ENCODE measurements at regions not wholly inside any gene's neighbourhood (a gene's known extent, or its start where the extent isn't known, plus 50 kb on each side); places are given as distances from the start of the nearest gene placed in this dataset.

DNA sequence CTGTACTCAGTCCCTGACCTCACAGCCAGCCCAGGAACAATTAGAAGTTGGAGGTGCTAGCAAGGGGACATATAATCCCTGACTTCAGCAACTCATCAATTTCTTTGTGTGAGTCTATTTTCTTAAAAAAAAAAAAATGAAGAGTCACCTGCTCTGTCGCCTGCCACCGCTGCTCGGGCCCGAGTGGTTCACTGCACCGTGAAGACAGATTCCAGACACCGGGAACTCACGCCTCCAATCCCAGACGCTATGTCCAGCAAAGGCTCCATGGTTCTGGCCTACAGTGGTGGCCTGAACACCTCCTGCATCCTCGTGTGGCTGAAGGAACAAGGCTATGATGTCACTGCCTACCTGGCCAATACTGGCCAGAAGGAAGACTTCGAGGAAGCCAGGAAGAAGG lies 606.6 kb downstream of the PRELID2 start (continued):
- TF ChIP-seq JUN (IDR thresholded peaks at IDR 0.05): no peak

- DNase-seq (ENCODE audit: low read depth in 1 of 2, low spot score in 1 of 2): no peak
Measured at GRCh38 chr5:145227881-145228280, 607.3 kb downstream of the PRELID2 start.

GRCh38 chr5:145226726-145227125 lies 608.4 kb downstream of the PRELID2 start:
- no peak overlapping the region for H3K4me3 ChIP-seq
- H3K4me2 ChIP-seq: no peak overlapping the region
- FAIRE-seq: no peak
- ATAC-seq: no peak
- TF ChIP-seq, protein P1, sequence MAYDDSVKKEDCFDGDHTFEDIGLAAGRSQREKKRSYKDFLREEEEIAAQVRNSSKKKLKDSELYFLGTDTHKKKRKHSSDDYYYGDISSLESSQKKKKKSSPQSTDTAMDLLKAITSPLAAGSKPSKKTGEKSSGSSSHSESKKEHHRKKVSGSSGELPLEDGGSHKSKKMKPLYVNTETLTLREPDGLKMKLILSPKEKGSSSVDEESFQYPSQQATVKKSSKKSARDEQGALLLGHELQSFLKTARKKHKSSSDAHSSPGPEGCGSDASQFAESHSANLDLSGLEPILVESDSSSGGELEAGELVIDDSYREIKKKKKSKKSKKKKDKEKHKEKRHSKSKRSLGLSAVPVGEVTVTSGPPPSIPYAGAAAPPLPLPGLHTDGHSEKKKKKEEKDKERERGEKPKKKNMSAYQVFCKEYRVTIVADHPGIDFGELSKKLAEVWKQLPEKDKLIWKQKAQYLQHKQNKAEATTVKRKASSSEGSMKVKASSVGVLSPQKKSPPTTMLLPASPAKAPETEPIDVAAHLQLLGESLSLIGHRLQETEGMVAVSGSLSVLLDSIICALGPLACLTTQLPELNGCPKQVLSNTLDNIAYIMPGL (CRISPR knock-in tag; IDR thresholded peaks at IDR 0.05; ENCODE audit: borderline replicate concordance): no peak
- TF ChIP-seq, protein P2, sequence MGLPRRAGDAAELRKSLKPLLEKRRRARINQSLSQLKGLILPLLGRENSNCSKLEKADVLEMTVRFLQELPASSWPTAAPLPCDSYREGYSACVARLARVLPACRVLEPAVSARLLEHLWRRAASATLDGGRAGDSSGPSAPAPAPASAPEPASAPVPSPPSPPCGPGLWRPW (IDR thresholded peaks at IDR 0.05): no peak
- TF ChIP-seq NFE2L2 (conservative IDR thresholded peaks at IDR 0.05; ENCODE audit: low read length) (no peak), ZC3H11A (IDR thresholded peaks at IDR 0.05) (no peak), TP53 (CRISPR knock-in tag; IDR thresholded peaks at IDR 0.05) (no peak), HDAC2 (IDR thresholded peaks at IDR 0.05) (no peak), MAZ (IDR thresholded peaks at IDR 0.05; ENCODE audit: borderline replicate concordance, low read depth, low read length) (no peak)
- TF ChIP-seq, protein P3, sequence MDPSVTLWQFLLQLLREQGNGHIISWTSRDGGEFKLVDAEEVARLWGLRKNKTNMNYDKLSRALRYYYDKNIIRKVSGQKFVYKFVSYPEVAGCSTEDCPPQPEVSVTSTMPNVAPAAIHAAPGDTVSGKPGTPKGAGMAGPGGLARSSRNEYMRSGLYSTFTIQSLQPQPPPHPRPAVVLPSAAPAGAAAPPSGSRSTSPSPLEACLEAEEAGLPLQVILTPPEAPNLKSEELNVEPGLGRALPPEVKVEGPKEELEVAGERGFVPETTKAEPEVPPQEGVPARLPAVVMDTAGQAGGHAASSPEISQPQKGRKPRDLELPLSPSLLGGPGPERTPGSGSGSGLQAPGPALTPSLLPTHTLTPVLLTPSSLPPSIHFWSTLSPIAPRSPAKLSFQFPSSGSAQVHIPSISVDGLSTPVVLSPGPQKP (IDR thresholded peaks at IDR 0.05; ENCODE audit: low read depth, low read length): no peak
- TF ChIP-seq, protein P4, sequence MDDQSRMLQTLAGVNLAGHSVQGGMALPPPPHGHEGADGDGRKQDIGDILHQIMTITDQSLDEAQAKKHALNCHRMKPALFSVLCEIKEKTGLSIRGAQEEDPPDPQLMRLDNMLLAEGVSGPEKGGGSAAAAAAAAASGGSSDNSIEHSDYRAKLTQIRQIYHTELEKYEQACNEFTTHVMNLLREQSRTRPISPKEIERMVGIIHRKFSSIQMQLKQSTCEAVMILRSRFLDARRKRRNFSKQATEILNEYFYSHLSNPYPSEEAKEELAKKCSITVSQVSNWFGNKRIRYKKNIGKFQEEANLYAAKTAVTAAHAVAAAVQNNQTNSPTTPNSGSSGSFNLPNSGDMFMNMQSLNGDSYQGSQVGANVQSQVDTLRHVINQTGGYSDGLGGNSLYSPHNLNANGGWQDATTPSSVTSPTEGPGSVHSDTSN (IDR thresholded peaks at IDR 0.05): no peak
- CTCF ChIA-PET: no interaction called here
- POLR2A ChIA-PET: no interaction called here
- no peaks in the 10 kb centered on the region for H3K9me3 ChIP-seq
- DNase-seq (ENCODE audit: low read depth in 1 of 2, low spot score in 1 of 2): no peak
- WGBS (ENCODE audit: missing lambda C conversion rate): 20% methylated on average over 3 of the region's 3 CpGs
- no peak overlapping the region for H3K27ac ChIP-seq
- H3K4me1 ChIP-seq: no peaks in the 10 kb centered on the region

More at GRCh38 chr5:145227881-145228280, 607.3 kb downstream of the PRELID2 start:
- ATAC-seq: no peak
- no peak overlapping the region for H3K27ac ChIP-seq
- no peak overlapping the region for H3K4me3 ChIP-seq
- no peak overlapping the region for H3K4me2 ChIP-seq
- 45% methylated on average over 2 of the region's 2 CpGs for WGBS (ENCODE audit: missing lambda C conversion rate)
- FAIRE-seq: no peak
- no peak for TF ChIP-seq MYC (IDR thresholded peaks at IDR 0.05; ENCODE audit: borderline replicate concordance, low read length)
- no peak for TF ChIP-seq ZSCAN20 (CRISPR knock-in tag; IDR thresholded peaks at IDR 0.05)
- no peak for TF ChIP-seq EP300 (IDR thresholded peaks at IDR 0.05)
- no peak for TF ChIP-seq TP53 (CRISPR knock-in tag; IDR thresholded peaks at IDR 0.05)
- no peak for TF ChIP-seq NFE2L2 (conservative IDR thresholded peaks at IDR 0.05; ENCODE audit: low read length)
- no peak for TF ChIP-seq JUNB (IDR thresholded peaks at IDR 0.05)
- H3K9me3 ChIP-seq: no peaks in the 10 kb centered on the region
- H3K4me1 ChIP-seq: no peaks in the 10 kb centered on the region
- ChIA-PET CTCF (no interaction called here), POLR2A (no interaction called here)

DNA sequence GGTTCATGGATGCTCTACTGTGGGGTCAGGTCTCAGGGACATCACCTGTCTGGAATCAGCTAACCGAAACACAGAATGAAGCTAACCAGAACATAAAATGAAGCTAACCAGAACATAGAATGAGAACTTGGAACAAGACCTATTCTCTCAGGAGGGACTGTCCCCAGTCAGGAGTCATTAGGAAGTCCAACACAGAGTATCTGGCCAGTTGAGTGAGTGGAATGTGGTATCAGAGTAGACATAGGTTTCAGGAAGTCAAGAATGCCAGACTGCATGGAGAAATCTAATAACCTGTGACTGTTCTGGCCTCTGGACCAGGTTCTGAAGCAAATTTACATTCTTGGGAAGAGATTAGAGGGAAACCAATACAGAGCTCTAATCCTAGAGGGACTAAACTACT lies 609.6 kb downstream of the PRELID2 start:
- Histone ChIP-seq H3K4me2 (no peak overlapping the region), H3K27ac (no peak overlapping the region), H3K9me3 (no peaks in the 10 kb centered on the region), H3K4me3 (no peak overlapping the region), H3K4me1 (no peaks in the 10 kb centered on the region)
- TF ChIP-seq RFX5 (IDR thresholded peaks at IDR 0.05) (no peak), GATA3 (IDR thresholded peaks at IDR 0.05; ENCODE audit: borderline replicate concordance) (no peak), KDM1A (IDR thresholded peaks at IDR 0.05; ENCODE audit: low read depth) (no peak), RNF2 (IDR thresholded peaks at IDR 0.05; ENCODE audit: borderline replicate concordance, low read depth) (no peak), TFCP2L1 (CRISPR knock-in tag; IDR thresholded peaks at IDR 0.05) (no peak), FOSB (CRISPR knock-in tag; IDR thresholded peaks at IDR 0.05) (no peak), MYC (IDR thresholded peaks at IDR 0.05; ENCODE audit: borderline replicate concordance, low read length) (no peak), HOXB5 (CRISPR knock-in tag; IDR thresholded peaks at IDR 0.05) (no peak), KDM5A (IDR thresholded peaks at IDR 0.05) (no peak), ESRRA (IDR thresholded peaks at IDR 0.05; ENCODE audit: borderline replicate concordance, low read length) (no peak)
- TF ChIP-seq, protein P1 (CRISPR knock-in tag; IDR thresholded peaks at IDR 0.05; ENCODE audit: borderline replicate concordance): no peak
- TF ChIP-seq, protein P5, sequence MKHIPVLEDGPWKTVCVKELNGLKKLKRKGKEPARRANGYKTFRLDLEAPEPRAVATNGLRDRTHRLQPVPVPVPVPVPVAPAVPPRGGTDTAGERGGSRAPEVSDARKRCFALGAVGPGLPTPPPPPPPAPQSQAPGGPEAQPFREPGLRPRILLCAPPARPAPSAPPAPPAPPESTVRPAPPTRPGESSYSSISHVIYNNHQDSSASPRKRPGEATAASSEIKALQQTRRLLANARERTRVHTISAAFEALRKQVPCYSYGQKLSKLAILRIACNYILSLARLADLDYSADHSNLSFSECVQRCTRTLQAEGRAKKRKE (CRISPR knock-in tag; IDR thresholded peaks at IDR 0.05; ENCODE audit: low read depth): no peak
- FAIRE-seq: no peak
- no peak for DNase-seq (ENCODE audit: low read depth in 1 of 2, low spot score in 1 of 2)
- WGBS (ENCODE audit: missing lambda C conversion rate): 26% methylated on average over 1 of the region's 1 CpG
- ChIA-PET POLR2A (no interaction called here), CTCF (no interaction called here)
- ATAC-seq: no peak

Measured in A549 (cell line).